ENCODE measurements at regions not wholly inside any gene's neighbourhood (a gene's known extent, or its start where the extent isn't known, plus 50 kb on each side); places are given as distances from the start of the nearest gene placed in this dataset.
A peak's percentile ranks its signal among the peaks of the same experiment; 100 is the strongest.

DNA sequence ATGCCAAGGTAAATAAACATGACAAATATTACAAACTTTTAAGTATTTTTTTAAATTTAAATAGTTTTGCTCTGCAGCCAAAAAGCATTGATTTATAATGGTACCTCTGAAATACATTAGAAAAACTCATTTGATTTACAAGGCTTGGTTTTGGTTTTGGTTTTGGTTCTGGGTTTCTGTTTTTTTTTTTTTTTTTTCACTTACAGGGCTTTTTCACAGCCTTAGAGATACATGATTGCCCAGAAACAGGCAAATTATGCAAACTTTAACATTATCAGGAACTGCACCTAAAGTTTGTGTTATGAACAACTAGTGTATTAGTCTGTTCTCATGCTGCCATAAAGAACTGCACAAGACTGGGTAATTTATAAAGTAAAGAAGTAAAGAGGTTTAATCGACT lies 196.4 kb upstream of the DDX53 start:
- no peak overlapping the region for H3K27ac ChIP-seq (ENCODE audit: insufficient read length, low read depth, low read length)
- Mint-ChIP-seq H3K27ac (0 out of 7 replicates have a peak overlapping the region, but pooled peaks of 1 of the 3 experiments have one; percentile 47), H3K27me3 (ENCODE audit: low read depth) (no peaks in the 10 kb centered on the region), H3K4me1 (peaks cover 21 to 24% of the 10 kb centered on the region in 2 experiments), H3K4me3 (no peak overlapping the region), H3K9me3 (peaks cover 3 to 11% of the 10 kb centered on the region in 2 experiments), H3K36me3 (ENCODE audit: insufficient read depth in 1 of 3, low read depth in 3 of 3) (no peaks in the 10 kb centered on the region)
- TF ChIP-seq, protein P1, sequence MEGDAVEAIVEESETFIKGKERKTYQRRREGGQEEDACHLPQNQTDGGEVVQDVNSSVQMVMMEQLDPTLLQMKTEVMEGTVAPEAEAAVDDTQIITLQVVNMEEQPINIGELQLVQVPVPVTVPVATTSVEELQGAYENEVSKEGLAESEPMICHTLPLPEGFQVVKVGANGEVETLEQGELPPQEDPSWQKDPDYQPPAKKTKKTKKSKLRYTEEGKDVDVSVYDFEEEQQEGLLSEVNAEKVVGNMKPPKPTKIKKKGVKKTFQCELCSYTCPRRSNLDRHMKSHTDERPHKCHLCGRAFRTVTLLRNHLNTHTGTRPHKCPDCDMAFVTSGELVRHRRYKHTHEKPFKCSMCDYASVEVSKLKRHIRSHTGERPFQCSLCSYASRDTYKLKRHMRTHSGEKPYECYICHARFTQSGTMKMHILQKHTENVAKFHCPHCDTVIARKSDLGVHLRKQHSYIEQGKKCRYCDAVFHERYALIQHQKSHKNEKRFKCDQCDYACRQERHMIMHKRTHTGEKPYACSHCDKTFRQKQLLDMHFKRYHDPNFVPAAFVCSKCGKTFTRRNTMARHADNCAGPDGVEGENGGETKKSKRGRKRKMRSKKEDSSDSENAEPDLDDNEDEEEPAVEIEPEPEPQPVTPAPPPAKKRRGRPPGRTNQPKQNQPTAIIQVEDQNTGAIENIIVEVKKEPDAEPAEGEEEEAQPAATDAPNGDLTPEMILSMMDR (conservative IDR thresholded peaks at IDR 0.05), result no peak
- no peak overlapping the region for H4K91ac ChIP-seq (ENCODE audit: insufficient read length, low read depth, low read length)
- WGBS (ENCODE audit: extremely low coverage, insufficient read length, low lambda C conversion rate), result no CpG with 5 or more reads among the region's 1 CpG
- no peak overlapping the region for H3K4me2 ChIP-seq (ENCODE audit: insufficient read depth, insufficient read length, low read length)
- H4K8ac ChIP-seq (replicated peaks; ENCODE audit: insufficient read length, low read depth, low read length), result no peak overlapping the region
- no peaks in the 10 kb centered on the region for H4K20me1 ChIP-seq (ENCODE audit: control insufficient read depth, insufficient read depth, insufficient read length)
- no peak overlapping the region for H4K5ac ChIP-seq (ENCODE audit: insufficient read length, low read depth, low read length)
- no peaks in the 10 kb centered on the region for H3K9me3 ChIP-seq (ENCODE audit: control insufficient read depth, low read depth, low read length)
- no peak overlapping the region for H3K9ac ChIP-seq (ENCODE audit: extremely low read depth, insufficient read length, low read length)
- no peaks in the 10 kb centered on the region for H3K79me1 ChIP-seq (ENCODE audit: insufficient read depth, low read depth, low read length, poor library complexity, severe bottlenecking)
- no peak overlapping the region for H3K4ac ChIP-seq (ENCODE audit: low read depth, low read length)
- no peak overlapping the region for H3T11ph ChIP-seq (ENCODE audit: low read length)
- H3K56ac ChIP-seq (ENCODE audit: insufficient read length, low read depth, low read length), result no peak overlapping the region
- H2BK20ac ChIP-seq (ENCODE audit: low read depth, low read length, poor library complexity, severe bottlenecking), result no peak overlapping the region
- DNase-seq, result no peak
- H3K79me2 ChIP-seq (ENCODE audit: insufficient read depth, low read length), result no peaks in the 10 kb centered on the region
- H2AFZ ChIP-seq (ENCODE audit: low read length), result no peak overlapping the region
- no peak overlapping the region for H2BK5ac ChIP-seq (ENCODE audit: insufficient read length, low read length)
- H3K4me1 ChIP-seq (ENCODE audit: insufficient read depth, low read length), result no peaks in the 10 kb centered on the region; the same call in 1 of the 2 replicates
- H2BK15ac ChIP-seq (ENCODE audit: low read depth, low read length), result no peak overlapping the region
- no peak overlapping the region for H2AK5ac ChIP-seq (ENCODE audit: insufficient read length, low read length)
- no peaks in the 10 kb centered on the region for H3K27me3 ChIP-seq (ENCODE audit: insufficient read depth, low read length)
- no peak overlapping the region for H2BK120ac ChIP-seq (ENCODE audit: low read depth, low read length, poor library complexity, severe bottlenecking)
- no peaks in the 10 kb centered on the region for H3K23me2 ChIP-seq (ENCODE audit: insufficient read length, low read depth, low read length, poor library complexity, severe bottlenecking)
- H3K18ac ChIP-seq (ENCODE audit: insufficient read length, low read depth, low read length), result no peak overlapping the region
- no peak overlapping the region for H3K14ac ChIP-seq (ENCODE audit: insufficient read depth, low read length)
- no peak overlapping the region for H3K23ac ChIP-seq (ENCODE audit: insufficient read length, low read depth, low read length)
- H2BK12ac ChIP-seq (ENCODE audit: insufficient read length, low read depth, low read length), result no peak overlapping the region
